Subcutaneous abdominal adipose tissue (tissue), 5 donors: ENCODE measurements at regions not wholly inside any gene's neighbourhood (a gene's known extent, or its start where the extent isn't known, plus 50 kb on each side); places are given as distances from the start of the nearest gene placed in this dataset.

ENCODE experiments used
- H3K27ac ChIP-seq: one replicate; pipeline ENCODE4 v1.7.0; 2013; ENCODE audit warnings: low read depth, mild to moderate bottlenecking, inconsistent platforms, low read length, moderate library complexity
- H3K27me3 ChIP-seq, 5 donors: one replicate each; pipeline ENCODE4 v1.7.0; 2013; ENCODE audit warnings: low read length in 5 of 5, inconsistent platforms in 1 of 5; ENCODE audit not compliant: control insufficient read depth in 5 of 5, insufficient read depth in 4 of 5
- H3K36me3 ChIP-seq, 5 donors: one replicate each; pipeline ENCODE4 v1.7.0; 2013; ENCODE audit warnings: low read length in 5 of 5; ENCODE audit not compliant: control insufficient read depth in 5 of 5, insufficient read depth in 5 of 5
- H3K4me1 ChIP-seq, 5 donors: one replicate each; pipeline ENCODE4 v1.7.0; 2013; ENCODE audit warnings: low read length in 5 of 5, mild to moderate bottlenecking in 3 of 5, moderate library complexity in 1 of 5; ENCODE audit not compliant: control insufficient read depth in 5 of 5, insufficient read depth in 5 of 5
- H3K4me3 ChIP-seq, 5 donors: one replicate each; pipeline ENCODE4 v1.7.0; 2013; ENCODE audit warnings: low read length in 5 of 5, low read depth in 1 of 5
- H3K9ac ChIP-seq, 5 donors: one replicate each; pipeline ENCODE4 v1.7.0; 2013; ENCODE audit warnings: low read length in 5 of 5, mild to moderate bottlenecking in 4 of 5, moderate library complexity in 3 of 5
- H3K9me3 ChIP-seq, 5 donors: one replicate each; pipeline ENCODE4 v1.7.0; 2013; ENCODE audit warnings: low read length in 5 of 5; ENCODE audit not compliant: control insufficient read depth in 5 of 5
- donor health status: healthy.
- donor health status: healthy.
- donor health status: healthy.
- donor health status: healthy.
- donor health status: healthy.

DNA sequence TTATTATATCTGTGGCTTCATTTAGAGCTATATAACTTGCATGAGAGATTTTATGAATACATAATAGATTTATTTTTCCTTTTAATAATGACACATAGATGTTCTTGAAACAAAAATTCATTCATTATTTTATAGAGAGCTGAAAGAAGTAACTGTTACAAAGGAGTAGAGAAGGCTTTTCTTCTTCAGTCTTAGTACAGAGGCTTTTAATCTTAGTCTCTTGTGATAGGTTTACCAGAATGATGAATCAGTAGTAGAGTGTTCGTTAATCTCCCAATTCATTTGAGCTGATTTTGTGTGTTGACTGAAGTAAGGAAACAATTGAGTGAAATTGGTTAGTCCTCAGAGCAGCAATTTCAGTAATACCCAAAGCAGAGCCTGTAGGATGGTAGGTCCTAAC lies 1284.1 kb upstream of the ACO1 start:
- no peaks in the 10 kb centered on the region for H3K27me3 ChIP-seq
- H3K36me3 ChIP-seq, result no peaks in the 10 kb centered on the region
- H3K9ac ChIP-seq, result no peak overlapping the region
- no peaks in the 10 kb centered on the region for H3K4me1 ChIP-seq
- H3K4me3 ChIP-seq, result no peak overlapping the region
- no peak overlapping the region for H3K27ac ChIP-seq
- H3K9me3 ChIP-seq, result no peaks in the 10 kb centered on the region

- H3K9ac ChIP-seq, result no peak overlapping the region
- no peak overlapping the region for H3K27ac ChIP-seq
- H3K4me1 ChIP-seq, result no peaks in the 10 kb centered on the region
- H3K36me3 ChIP-seq, result no peaks in the 10 kb centered on the region
- H3K4me3 ChIP-seq, result no peak overlapping the region
- H3K27me3 ChIP-seq, result no peaks in the 10 kb centered on the region
- no peaks in the 10 kb centered on the region for H3K9me3 ChIP-seq
Measured at GRCh38 chr9:31103836-31104235, 1280.6 kb upstream of the ACO1 start.

DNA sequence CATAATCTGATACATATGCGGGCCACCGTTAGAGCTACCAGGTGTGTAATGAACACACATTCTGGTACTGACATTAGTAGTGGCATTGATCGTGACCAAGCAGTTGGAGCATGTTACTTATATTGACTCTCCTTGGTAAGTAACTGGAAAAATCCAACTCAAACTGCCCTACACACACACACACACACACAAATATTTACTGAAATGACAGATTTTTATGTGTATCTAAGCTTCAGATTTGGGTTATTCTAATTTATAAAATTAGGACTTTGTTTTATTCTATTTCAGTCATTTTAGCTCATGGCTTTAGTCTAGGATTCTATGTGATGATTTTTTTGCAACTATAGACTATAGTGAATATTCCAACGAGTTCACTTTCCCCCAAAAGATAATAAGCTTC lies 1280.2 kb upstream of the ACO1 start:
- no peaks in the 10 kb centered on the region for H3K4me1 ChIP-seq
- no peaks in the 10 kb centered on the region for H3K27me3 ChIP-seq
- H3K36me3 ChIP-seq, result no peaks in the 10 kb centered on the region
- H3K27ac ChIP-seq, result no peak overlapping the region
- H3K9ac ChIP-seq, result no peak overlapping the region
- no peaks in the 10 kb centered on the region for H3K9me3 ChIP-seq
- no peak overlapping the region for H3K4me3 ChIP-seq

GRCh38 chr9:31112491-31112890 lies 1272.0 kb upstream of the ACO1 start:
- H3K4me1 ChIP-seq, result no peaks in the 10 kb centered on the region
- H3K27me3 ChIP-seq, result no peaks in the 10 kb centered on the region
- H3K4me3 ChIP-seq, result no peak overlapping the region
- H3K9me3 ChIP-seq, result no peaks in the 10 kb centered on the region
- no peak overlapping the region for H3K9ac ChIP-seq
- H3K27ac ChIP-seq, result no peak overlapping the region
- no peaks in the 10 kb centered on the region for H3K36me3 ChIP-seq

GRCh38 chr9:31114346-31114745 lies 1270.1 kb upstream of the ACO1 start:
- no peaks in the 10 kb centered on the region for H3K9me3 ChIP-seq
- no peak overlapping the region for H3K4me3 ChIP-seq
- no peaks in the 10 kb centered on the region for H3K27me3 ChIP-seq
- no peak overlapping the region for H3K9ac ChIP-seq
- no peaks in the 10 kb centered on the region for H3K36me3 ChIP-seq
- no peaks in the 10 kb centered on the region for H3K4me1 ChIP-seq
- H3K27ac ChIP-seq, result no peak overlapping the region

GRCh38 chr9:31119890-31120454 lies 1264.5 kb upstream of the ACO1 start:
- H3K4me3 ChIP-seq, result no peak overlapping the region
- no peaks in the 10 kb centered on the region for H3K36me3 ChIP-seq

GRCh38 chr9:31124389-31124788 lies 1260.1 kb upstream of the ACO1 start:
- Histone ChIP-seq H3K9me3 (no peaks in the 10 kb centered on the region), H3K9ac (no peak overlapping the region), H3K4me3 (no peak overlapping the region), H3K4me1 (peaks cover 0 to 43% (median 18%) of the 10 kb centered on the region in 5 donors), H3K36me3 (no peaks in the 10 kb centered on the region), H3K27me3 (no peaks in the 10 kb centered on the region), H3K27ac (peak overlapping the region; percentile 59)

More at GRCh38 chr9:31119890-31120454, 1264.5 kb upstream of the ACO1 start:
- no peaks in the 10 kb centered on the region for H3K27me3 ChIP-seq
- H3K4me1 ChIP-seq, result peaks cover 0 to 35% (median 12%) of the 10 kb centered on the region in 5 donors
- H3K27ac ChIP-seq, result no peak overlapping the region
- H3K9ac ChIP-seq, result no peak overlapping the region
- no peaks in the 10 kb centered on the region for H3K9me3 ChIP-seq

GRCh38 chr9:31135567-31135966 lies 1248.9 kb upstream of the ACO1 start:
- Histone ChIP-seq H3K27me3 (no peaks in the 10 kb centered on the region), H3K9me3 (no peaks in the 10 kb centered on the region), H3K4me1 (peaks cover 0 to 17% (median 0%) of the 10 kb centered on the region in 5 donors), H3K9ac (no peak overlapping the region), H3K36me3 (no peaks in the 10 kb centered on the region), H3K27ac (no peak overlapping the region), H3K4me3 (no peak overlapping the region)

DNA sequence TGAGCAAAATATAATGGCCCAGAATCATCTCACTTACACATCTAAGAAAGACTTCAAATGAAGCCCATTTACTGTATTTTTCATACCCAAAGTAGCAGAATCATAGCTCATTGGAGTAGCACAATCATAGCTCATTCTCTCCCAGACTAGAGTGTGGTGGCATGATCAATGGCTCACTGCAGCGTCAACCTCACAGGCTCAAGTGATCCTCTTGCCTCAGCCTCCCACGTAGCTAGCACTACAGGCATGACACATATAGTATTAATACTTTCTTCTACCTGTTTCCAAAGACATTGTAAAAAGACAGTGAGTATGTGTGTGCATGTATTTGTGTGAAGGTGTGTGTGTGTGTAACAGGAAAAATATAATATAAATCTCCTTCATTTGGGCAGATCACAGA lies 1247.9 kb upstream of the ACO1 start:
- Histone ChIP-seq H3K9ac (no peak overlapping the region), H3K4me1 (peaks cover 0 to 17% (median 0%) of the 10 kb centered on the region in 5 donors), H3K36me3 (no peaks in the 10 kb centered on the region), H3K27me3 (no peaks in the 10 kb centered on the region), H3K9me3 (no peaks in the 10 kb centered on the region), H3K27ac (no peak overlapping the region), H3K4me3 (no peak overlapping the region)

- Histone ChIP-seq H3K27ac (no peak overlapping the region), H3K4me3 (no peak overlapping the region), H3K36me3 (no peaks in the 10 kb centered on the region), H3K9ac (no peak overlapping the region), H3K27me3 (no peaks in the 10 kb centered on the region), H3K9me3 (no peaks in the 10 kb centered on the region), H3K4me1 (peaks cover 0 to 17% (median 0%) of the 10 kb centered on the region in 5 donors)
Measured at GRCh38 chr9:31137176-31138160, 1247.0 kb upstream of the ACO1 start.
